Keratinocyte (primary cell): ENCODE measurements at regions not wholly inside any gene's neighbourhood (a gene's known extent, or its start where the extent isn't known, plus 50 kb on each side); places are given as distances from the start of the nearest gene placed in this dataset.

ENCODE experiments used
- DNase-seq: peaks from one replicate; pipeline ENCODE4 v3.0.0-alpha.2; 2011; ENCODE audit warnings: low read depth, missing footprints, low spot score
- FAIRE-seq: peaks from 2 replicates; lab custom pipeline; 2011; peaks lifted over from hg19 to GRCh38; lab: Jason Lieb, UNC
- H2AFZ ChIP-seq: 2 replicates; pipeline ENCODE4 v1.6.0; 2012; ENCODE audit warnings: low read length, control low read depth, inconsistent platforms; ENCODE audit not compliant: control insufficient read depth
- H3K27ac ChIP-seq: 2 replicates; pipeline ENCODE4 v1.5.1; 2011; ENCODE audit warnings: low read length; ENCODE audit not compliant: control insufficient read depth, insufficient read depth
- H3K27me3 ChIP-seq: 3 replicates; pipeline ENCODE4 v1.6.0; 2011; ENCODE audit warnings: low read length; ENCODE audit not compliant: control insufficient read depth, insufficient read depth; ENCODE audit errors: extremely low read depth
- H3K36me3 ChIP-seq, 2 experiments: 2 replicates in 1 of 2; 3 replicates in 1 of 2; pipeline ENCODE4 v1.5.1; 2011; ENCODE audit warnings: low read length in 2 of 2, mild to moderate bottlenecking in 1 of 2; ENCODE audit not compliant: control insufficient read depth in 2 of 2, insufficient read depth in 2 of 2; ENCODE audit errors: extremely low read depth in 1 of 2
- H3K4me1 ChIP-seq: 3 replicates; pipeline ENCODE4 v1.5.1; 2011; ENCODE audit warnings: low read length; ENCODE audit not compliant: control insufficient read depth, insufficient read depth; ENCODE audit errors: extremely low read depth
- H3K4me2 ChIP-seq: 3 replicates; pipeline ENCODE4 v1.6.0; 2011; ENCODE audit warnings: low read depth, low read length; ENCODE audit not compliant: control insufficient read depth, insufficient read depth; ENCODE audit errors: extremely low read depth
- H3K4me3 ChIP-seq, 3 experiments: fragments of 200-600 bp in 1 of 3; sonication (generic) in 1 of 3; 2 replicates in 2 of 3; 3 replicates in 1 of 3; pipeline ENCODE4 v1.5.1; 2011 to 2016; ENCODE audit warnings: low read length in 3 of 3, mild to moderate bottlenecking in 3 of 3, control low read depth in 2 of 3, inconsistent platforms in 1 of 3, low read depth in 1 of 3, mixed read lengths in 1 of 3, mixed run types in 1 of 3, moderate library complexity in 1 of 3; ENCODE audit not compliant: control insufficient read depth in 2 of 3, insufficient read depth in 2 of 3; ENCODE audit errors: extremely low read depth in 1 of 3
- H3K79me2 ChIP-seq: 2 replicates; pipeline ENCODE4 v1.6.0; 2012; ENCODE audit warnings: low read length; ENCODE audit not compliant: control insufficient read depth, insufficient read depth
- H3K9ac ChIP-seq: 3 replicates; pipeline ENCODE4 v1.6.0; 2011; ENCODE audit warnings: low read length; ENCODE audit not compliant: control insufficient read depth, insufficient read depth; ENCODE audit errors: extremely low read depth
- H3K9me1 ChIP-seq: 3 replicates; pipeline ENCODE4 v1.6.0; 2011; ENCODE audit warnings: low read length; ENCODE audit not compliant: control insufficient read depth, insufficient read depth; ENCODE audit errors: extremely low read depth
- H3K9me3 ChIP-seq: 2 replicates; pipeline ENCODE4 v1.5.1; 2012; ENCODE audit warnings: low read depth, low read length; ENCODE audit not compliant: control insufficient read depth
- H4K20me1 ChIP-seq: 3 replicates; pipeline ENCODE4 v1.6.0; 2011; ENCODE audit warnings: low read length; ENCODE audit not compliant: control insufficient read depth, insufficient read depth; ENCODE audit errors: extremely low read depth
- CTCF ChIP-seq, 3 experiments: IDR thresholded peaks in 1 of 3; conservative IDR thresholded peaks in 1 of 3; optimal IDR thresholded peaks in 1 of 3; 2 replicates in 2 of 3; 3 replicates in 1 of 3; pipeline versions ENCODE3 to v1.5.1; 2011; ENCODE audit warnings: low read length in 3 of 3, mild to moderate bottlenecking in 3 of 3, moderate library complexity in 2 of 3, control low read depth in 1 of 3, inconsistent platforms in 1 of 3; ENCODE audit not compliant: insufficient read depth in 2 of 3; ENCODE audit errors: extremely low read depth in 1 of 3
- EZH2 ChIP-seq: IDR thresholded peaks from one replicate; pipeline ENCODE4 v1.6.1; 2012; ENCODE audit warnings: inconsistent platforms, mild to moderate bottlenecking, low read length, moderate library complexity
- dilution Hi-C: fragments of 300-500 bp; cut with MboI; formaldehyde crosslinking; loops from one replicate; pipeline ENCODE4 v1.7.0; 2020; ENCODE audit warnings: low sequenced_read_pairs; ENCODE audit not compliant: extremely low pct_ligation_motif_present

GRCh38 chr12:54723379-54724256, 75.5 kb upstream of the DCD start:
- no peaks in the 10 kb centered on the region for H3K27me3 ChIP-seq
- FAIRE-seq = peak; percentile 62

DNA sequence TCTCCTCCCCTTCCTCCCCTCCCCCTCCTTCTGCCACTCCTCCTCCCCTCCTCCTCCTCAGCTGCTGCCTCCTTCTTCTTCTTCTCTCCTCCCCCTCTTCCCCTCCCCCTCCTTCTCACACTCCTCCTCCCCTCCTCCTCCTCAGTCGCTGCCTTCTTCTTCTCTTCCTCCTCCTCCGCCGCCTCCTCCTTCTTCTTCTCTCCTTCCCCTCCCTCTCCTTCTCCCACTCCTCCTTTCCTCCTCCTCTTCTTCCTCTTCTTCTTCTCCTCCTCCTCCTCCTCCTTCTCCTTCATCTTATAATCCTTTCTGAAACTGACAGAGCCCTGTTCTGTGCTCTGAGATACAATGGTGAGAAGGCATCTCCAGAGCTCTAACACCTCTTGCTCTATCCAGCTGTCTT, 73.1 kb upstream of the DCD start:
- no peak for DNase-seq
- no peak overlapping the region for H2AFZ ChIP-seq
- dilution Hi-C loops = no loop called here
- no peaks in the 10 kb centered on the region for H3K9me1 ChIP-seq
- TF ChIP-seq EZH2 (no peak), CTCF (optimal IDR thresholded peaks at IDR 0.05 in 1 of 3, IDR thresholded peaks at IDR 0.05 in 1 of 3, conservative IDR thresholded peaks at IDR 0.05 in 1 of 3; ENCODE audit: extremely low read depth in 1 of 3, insufficient read depth in 2 of 3, low read length in 3 of 3) (no peak)
- H3K4me1 ChIP-seq = no peaks in the 10 kb centered on the region
- no peaks in the 10 kb centered on the region for H3K9me3 ChIP-seq
- no peak overlapping the region for H3K9ac ChIP-seq
- no peaks in the 10 kb centered on the region for H3K79me2 ChIP-seq
- no peaks in the 10 kb centered on the region for H3K27me3 ChIP-seq
- no peak overlapping the region for H3K27ac ChIP-seq
- FAIRE-seq = no peak
- H4K20me1 ChIP-seq = no peaks in the 10 kb centered on the region
- no peaks in the 10 kb centered on the region for H3K36me3 ChIP-seq
- no peak overlapping the region for H3K4me2 ChIP-seq
- no peak overlapping the region for H3K4me3 ChIP-seq

More at GRCh38 chr12:54723379-54724256, 75.5 kb upstream of the DCD start:
- Histone ChIP-seq H2AFZ (no peak overlapping the region), H3K79me2 (no peaks in the 10 kb centered on the region), H3K36me3 (no peaks in the 10 kb centered on the region), H3K4me1 (no peaks in the 10 kb centered on the region), H3K9ac (no peak overlapping the region), H3K4me2 (no peak overlapping the region), H3K27ac (no peak overlapping the region), H3K4me3 (no peak overlapping the region), H3K9me3 (no peaks in the 10 kb centered on the region), H3K9me1 (no peaks in the 10 kb centered on the region), H4K20me1 (no peaks in the 10 kb centered on the region)
- no peak for TF ChIP-seq EZH2
- TF ChIP-seq CTCF (optimal IDR thresholded peaks at IDR 0.05 in 1 of 3, IDR thresholded peaks at IDR 0.05 in 1 of 3, conservative IDR thresholded peaks at IDR 0.05 in 1 of 3; ENCODE audit: extremely low read depth in 1 of 3, insufficient read depth in 2 of 3, low read length in 3 of 3) = peak; percentile 50 to 60 (median 60)
- no peak for DNase-seq
- dilution Hi-C loops = no loop called here
